NCI-H460 (cell line): ENCODE measurements at regions not wholly inside any gene's neighbourhood (a gene's known extent, or its start where the extent isn't known, plus 50 kb on each side); places are given as distances from the start of the nearest gene placed in this dataset.
"Not testable (repeated sequence)": the region's sequence is repeated elsewhere in the genome, so short reads cannot be mapped to it uniquely, and the experiment has no call there.

ENCODE experiments used
- DNase-seq: peaks from one replicate; pipeline ENCODE4 v3.0.0-alpha.2; 2016; ENCODE audit warnings: low read depth; ENCODE audit errors: extremely low read depth

- no peak for DNase-seq
These were observed 550.9 kb downstream of the GLUD2 start for GRCh38 chrX:121598356-121598755.

DNA sequence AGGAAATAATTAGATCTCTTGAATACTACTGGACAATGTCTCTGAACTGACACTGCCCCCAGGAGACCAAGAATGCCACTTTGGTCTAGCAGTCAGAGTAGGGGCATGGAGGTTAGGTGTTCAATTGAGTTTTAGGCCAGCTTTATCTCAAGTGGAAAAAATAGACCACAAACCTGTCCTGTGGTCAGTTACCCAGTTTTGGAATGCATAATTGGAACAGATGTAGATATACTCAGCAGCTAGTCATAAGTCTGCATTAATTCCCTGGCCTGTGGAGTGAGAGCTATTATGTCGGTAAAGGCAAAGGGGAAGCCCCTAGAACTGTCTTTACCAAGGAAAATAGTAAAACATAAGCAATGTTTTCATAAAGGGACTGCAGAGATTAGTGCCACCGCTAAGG, 587.7 kb downstream of the GLUD2 start:
- DNase-seq = no peak

- DNase-seq = no peak
These were observed 592.4 kb downstream of the GLUD2 start for GRCh38 chrX:121639781-121640180.

GRCh38 chrX:121641560-121641959, 594.1 kb downstream of the GLUD2 start:
- peak; percentile 36 for DNase-seq

- DNase-seq = peak; percentile 36
These were observed 595.0 kb downstream of the GLUD2 start for GRCh38 chrX:121642415-121642814.

- no peak for DNase-seq
These were observed 602.0 kb downstream of the GLUD2 start for GRCh38 chrX:121649417-121649816.

GRCh38 chrX:121655276-121655675, 607.9 kb downstream of the GLUD2 start:
- no peak for DNase-seq

GRCh38 chrX:121666171-121666570, 618.8 kb downstream of the GLUD2 start:
- DNase-seq = no peak

GRCh38 chrX:121671649-121672048, 624.2 kb downstream of the GLUD2 start:
- DNase-seq = no peak

DNA sequence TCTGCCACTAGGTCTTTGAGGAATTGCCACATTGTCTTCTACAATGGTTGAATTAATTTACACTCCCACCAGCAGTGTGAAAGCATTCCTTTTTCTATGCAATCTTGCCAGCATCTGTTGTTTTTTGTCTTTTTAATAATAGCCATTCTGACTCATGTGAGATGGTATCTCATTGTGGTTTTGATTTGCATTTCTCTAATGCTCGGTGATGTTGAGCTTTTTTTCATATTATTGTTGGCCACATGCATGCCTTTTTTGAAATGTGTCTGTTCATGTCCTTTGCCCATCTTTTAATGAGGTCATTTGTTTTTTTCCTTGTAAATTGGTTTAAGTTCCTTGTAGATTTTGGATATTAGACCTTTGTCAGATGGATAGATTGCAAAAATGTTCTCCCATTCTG, 661.8 kb downstream of the GLUD2 start:
- not testable (repeated sequence) for DNase-seq

- DNase-seq = no peak
These were observed 686.1 kb downstream of the GLUD2 start for GRCh38 chrX:121733514-121733913.

DNA sequence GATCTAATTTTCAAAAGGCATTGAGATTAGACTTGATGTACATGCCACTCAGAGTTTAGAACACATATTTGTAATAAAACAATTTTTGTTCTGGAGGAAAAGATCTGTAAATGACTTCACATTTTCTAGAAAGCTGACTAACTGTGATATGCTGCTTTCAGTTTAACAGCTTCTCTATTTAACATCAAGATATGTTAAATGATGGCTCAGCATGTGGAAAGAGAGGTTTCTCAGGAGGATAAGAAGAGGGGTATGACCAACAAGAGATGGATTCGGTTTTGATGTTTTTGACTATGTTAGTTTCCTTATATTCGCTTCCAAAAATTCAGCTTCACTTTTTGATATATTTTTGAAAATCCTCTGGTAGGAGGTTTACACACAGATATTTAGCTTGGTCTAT, 698.7 kb downstream of the GLUD2 start:
- DNase-seq = no peak

GRCh38 chrX:121753602-121754001, 706.2 kb downstream of the GLUD2 start:
- DNase-seq = not testable (repeated sequence)

DNA sequence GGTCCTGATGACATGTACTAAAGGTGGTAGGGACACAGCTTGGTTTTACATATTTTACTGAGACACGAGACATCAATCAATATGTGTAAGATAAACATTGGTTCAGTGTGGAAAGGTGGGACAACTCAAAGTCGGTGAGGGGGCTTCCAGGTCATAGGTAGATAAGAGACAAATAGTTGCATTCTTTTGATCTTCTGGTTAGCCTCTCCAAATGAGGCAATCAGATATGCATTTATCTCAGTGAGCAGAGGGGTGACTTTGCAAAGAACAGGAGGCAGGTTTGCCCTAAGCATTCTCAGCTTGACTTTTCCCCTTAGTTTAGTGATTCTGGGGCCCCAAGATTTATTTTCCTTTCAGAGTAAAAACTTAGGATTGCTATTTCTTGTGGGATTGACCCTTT, 706.9 kb downstream of the GLUD2 start:
- no peak for DNase-seq

- DNase-seq = no peak
These were observed 708.1 kb downstream of the GLUD2 start for GRCh38 chrX:121755541-121755940.

DNA sequence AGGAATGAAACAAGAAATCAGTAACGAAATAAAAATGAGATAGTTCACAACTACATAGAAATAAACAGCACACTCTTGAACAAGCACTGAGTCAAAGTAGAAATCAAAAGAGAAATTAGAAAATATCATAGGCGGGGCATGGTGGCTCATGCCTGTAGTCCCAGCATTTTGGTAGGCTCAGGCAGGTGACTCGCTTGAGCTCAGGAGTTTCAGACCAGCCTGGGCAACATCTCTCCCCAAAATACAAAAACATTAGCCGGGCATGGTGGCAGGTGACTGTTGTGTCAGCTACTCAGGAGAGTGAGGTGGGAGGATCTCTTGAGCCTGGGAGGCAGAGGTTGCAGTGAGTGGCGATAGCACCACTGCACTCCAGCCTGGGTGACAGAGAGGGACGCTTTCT, 714.4 kb downstream of the GLUD2 start:
- DNase-seq = peak; percentile 9

DNA sequence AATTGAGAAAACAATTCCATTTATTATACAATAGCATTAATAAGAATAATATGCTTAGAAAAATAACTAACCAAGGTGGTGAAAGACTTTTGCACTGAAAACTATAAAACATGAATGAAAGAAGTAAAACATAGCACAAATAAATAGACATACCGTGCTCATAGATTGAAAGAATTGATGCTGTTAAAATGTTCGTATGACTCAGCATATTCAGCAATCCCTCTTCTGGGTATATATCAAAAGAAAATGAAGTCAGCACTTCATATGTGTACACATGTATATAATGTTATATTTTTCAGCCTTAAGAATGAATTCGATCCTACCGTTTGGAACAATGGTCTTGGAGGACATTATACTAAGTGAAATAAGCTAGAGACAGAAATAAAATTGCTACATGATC, 716.3 kb downstream of the GLUD2 start:
- peak; percentile 27 for DNase-seq

- not testable (repeated sequence) for DNase-seq
These were observed 720.8 kb downstream of the GLUD2 start for GRCh38 chrX:121768210-121768609.

DNA sequence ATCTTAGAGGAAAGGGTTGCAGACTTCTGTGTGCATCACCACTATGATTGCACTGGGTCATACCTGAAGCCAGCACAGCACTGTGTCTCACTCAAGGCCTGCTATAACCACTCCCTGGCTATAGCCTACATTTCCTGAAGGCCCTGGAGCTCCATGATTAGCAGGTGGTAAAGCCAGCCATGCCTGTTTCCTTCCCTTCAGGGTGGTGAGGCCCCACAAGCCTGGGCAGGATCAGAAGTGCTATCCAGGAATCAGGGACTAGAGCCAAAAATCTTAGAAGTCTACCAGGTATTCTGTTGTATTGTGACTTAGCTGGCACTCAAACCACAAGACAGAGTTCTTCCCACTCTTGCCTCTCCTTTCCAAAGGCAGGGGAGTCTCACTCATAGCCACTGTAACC, 734.6 kb downstream of the GLUD2 start:
- no peak for DNase-seq

DNA sequence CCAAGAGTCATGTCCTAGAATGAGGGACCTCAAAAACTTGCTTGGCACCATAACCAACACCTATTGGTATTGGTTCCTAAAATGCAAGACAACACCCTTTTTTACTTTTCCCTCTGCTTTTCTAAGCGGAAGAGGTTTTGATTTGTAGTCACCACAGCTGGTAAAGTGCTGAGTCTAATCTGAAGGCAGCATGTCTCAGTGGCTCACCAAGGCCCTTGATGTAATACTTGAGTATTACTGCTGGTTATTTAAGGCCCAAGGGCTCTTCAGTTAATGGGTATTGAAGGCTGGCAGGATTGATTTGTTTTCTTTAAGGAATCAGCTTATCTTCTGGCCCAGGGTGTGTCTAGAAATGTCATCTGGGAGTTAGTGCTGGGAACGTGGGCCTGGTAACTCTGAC, 735.1 kb downstream of the GLUD2 start:
- no peak for DNase-seq

DNA sequence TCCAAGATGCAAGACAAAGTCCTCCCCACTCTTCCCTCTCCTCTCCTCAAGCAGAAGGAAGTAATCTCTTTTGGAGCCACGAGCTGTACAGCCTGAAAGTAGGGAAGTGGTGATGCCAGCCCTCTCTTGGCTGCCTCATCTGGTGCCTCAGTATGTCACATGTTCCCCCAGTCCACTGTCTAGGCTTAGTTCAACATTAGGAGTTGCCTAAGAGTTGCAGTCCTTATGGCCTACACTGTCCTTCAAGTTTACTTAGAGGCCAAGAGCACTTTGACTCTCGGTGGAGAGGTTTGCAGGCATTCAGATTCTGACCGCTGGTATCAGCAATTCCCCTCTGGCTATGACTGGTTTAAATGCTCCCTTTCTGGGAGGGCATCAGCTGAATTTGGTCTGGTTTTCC, 735.6 kb downstream of the GLUD2 start:
- no peak for DNase-seq

GRCh38 chrX:121802881-121803412, 755.5 kb downstream of the GLUD2 start:
- DNase-seq = no peak

DNA sequence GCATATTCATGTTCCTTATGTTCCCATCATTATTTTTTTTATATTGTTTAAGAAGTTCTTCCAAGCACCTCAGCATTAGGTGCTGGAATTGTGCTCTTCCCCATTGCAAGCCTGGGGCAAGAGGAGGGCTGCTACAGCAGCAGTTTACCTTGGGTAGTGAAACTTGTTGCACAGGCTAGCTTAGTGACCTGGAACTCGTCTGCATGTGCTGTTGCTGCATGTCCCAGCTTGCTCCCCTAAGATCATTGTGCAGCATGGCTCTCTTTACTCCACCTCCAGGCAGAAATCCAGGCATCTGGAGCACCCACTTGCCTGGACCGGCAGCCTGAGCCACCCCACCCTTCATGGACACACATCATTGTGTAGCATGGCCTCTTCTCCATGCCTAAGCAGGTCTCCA, 776.0 kb downstream of the GLUD2 start:
- DNase-seq = no peak
